ENCODE measurements at regions not wholly inside any gene's neighbourhood (a gene's known extent, or its start where the extent isn't known, plus 50 kb on each side); places are given as distances from the start of the nearest gene placed in this dataset.

DNA sequence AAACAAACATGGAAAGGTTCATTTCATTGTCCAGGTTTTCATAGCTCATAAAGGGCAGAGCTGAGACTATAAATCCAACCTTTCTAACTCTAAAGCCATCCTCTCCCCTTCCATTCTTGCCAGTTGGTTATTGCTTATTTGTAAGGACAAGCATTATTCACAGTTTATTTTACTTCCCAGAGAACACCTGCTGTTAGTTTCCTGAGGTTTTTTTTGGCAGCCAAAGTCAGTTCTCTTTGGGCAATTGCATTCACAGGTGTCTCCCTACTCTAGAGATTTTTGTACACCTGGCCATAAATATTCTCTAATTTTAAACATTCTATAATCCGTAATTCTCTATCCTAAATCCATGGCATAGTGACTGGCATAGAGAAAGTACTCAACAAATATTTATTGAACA, 87.3 kb upstream of the SPHKAP start:
- Histone ChIP-seq H4K20me1 (ENCODE audit: insufficient read depth, low read length) (no peaks in the 10 kb centered on the region), H3K9ac (ENCODE audit: low read length) (no peak overlapping the region), H3K9me2 (ENCODE audit: low read depth, low read length) (no peaks in the 10 kb centered on the region), H3K27me3 (ENCODE audit: insufficient read depth, low read length) (no peaks in the 10 kb centered on the region), H3K4me3 (ENCODE audit: low read depth, low read length, poor library complexity, severe bottlenecking) (no peak overlapping the region), H3K4me2 (ENCODE audit: low read length) (no peak overlapping the region), H3K9me3 (ENCODE audit: low read length) (no peaks in the 10 kb centered on the region), H3K36me3 (ENCODE audit: insufficient read depth, low read length) (no peaks in the 10 kb centered on the region), H3K4me1 (ENCODE audit: insufficient read depth, low read length, severe bottlenecking) (no peaks in the 10 kb centered on the region), H3F3A (ENCODE audit: insufficient read depth, low read length) (no peaks in the 10 kb centered on the region), H3K79me2 (ENCODE audit: insufficient read depth, low read length) (no peaks in the 10 kb centered on the region), H3K27ac (ENCODE audit: low read depth, low read length, poor library complexity, severe bottlenecking) (no peak overlapping the region), H2AFZ (ENCODE audit: low read length) (no peak overlapping the region)
- TF ChIP-seq EZH2 (IDR thresholded peaks at IDR 0.05; ENCODE audit: borderline replicate concordance, low read length): no peak
- TF ChIP-seq, protein P1, sequence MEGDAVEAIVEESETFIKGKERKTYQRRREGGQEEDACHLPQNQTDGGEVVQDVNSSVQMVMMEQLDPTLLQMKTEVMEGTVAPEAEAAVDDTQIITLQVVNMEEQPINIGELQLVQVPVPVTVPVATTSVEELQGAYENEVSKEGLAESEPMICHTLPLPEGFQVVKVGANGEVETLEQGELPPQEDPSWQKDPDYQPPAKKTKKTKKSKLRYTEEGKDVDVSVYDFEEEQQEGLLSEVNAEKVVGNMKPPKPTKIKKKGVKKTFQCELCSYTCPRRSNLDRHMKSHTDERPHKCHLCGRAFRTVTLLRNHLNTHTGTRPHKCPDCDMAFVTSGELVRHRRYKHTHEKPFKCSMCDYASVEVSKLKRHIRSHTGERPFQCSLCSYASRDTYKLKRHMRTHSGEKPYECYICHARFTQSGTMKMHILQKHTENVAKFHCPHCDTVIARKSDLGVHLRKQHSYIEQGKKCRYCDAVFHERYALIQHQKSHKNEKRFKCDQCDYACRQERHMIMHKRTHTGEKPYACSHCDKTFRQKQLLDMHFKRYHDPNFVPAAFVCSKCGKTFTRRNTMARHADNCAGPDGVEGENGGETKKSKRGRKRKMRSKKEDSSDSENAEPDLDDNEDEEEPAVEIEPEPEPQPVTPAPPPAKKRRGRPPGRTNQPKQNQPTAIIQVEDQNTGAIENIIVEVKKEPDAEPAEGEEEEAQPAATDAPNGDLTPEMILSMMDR (IDR thresholded peaks at IDR 0.05; ENCODE audit: low read length): no peak

DNA sequence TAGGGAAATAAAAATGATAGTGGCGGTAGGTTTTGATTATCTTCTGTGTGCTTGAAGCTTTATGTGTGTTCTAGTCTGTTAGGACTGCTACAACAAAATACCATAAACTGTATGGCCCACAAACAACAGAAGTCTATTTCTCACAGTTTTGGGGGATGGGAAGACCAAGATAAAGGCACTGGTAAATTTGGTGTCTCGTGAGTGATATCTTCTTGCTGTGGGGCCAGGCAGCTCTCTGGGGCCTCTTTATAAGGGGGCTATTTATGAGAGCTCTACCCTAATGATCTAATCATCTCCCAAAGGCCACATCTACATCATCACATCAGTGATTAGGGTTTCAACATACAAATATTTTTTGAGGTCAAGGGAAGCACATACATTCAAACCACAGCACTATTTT, 86.8 kb upstream of the SPHKAP start:
- Histone ChIP-seq H3F3A (ENCODE audit: insufficient read depth, low read length) (no peaks in the 10 kb centered on the region), H3K4me1 (ENCODE audit: insufficient read depth, low read length, severe bottlenecking) (no peaks in the 10 kb centered on the region), H3K9me3 (ENCODE audit: low read length) (no peaks in the 10 kb centered on the region), H4K20me1 (ENCODE audit: insufficient read depth, low read length) (no peaks in the 10 kb centered on the region), H3K4me3 (ENCODE audit: low read depth, low read length, poor library complexity, severe bottlenecking) (no peak overlapping the region), H3K36me3 (ENCODE audit: insufficient read depth, low read length) (no peaks in the 10 kb centered on the region), H3K27me3 (ENCODE audit: insufficient read depth, low read length) (no peaks in the 10 kb centered on the region), H3K27ac (ENCODE audit: low read depth, low read length, poor library complexity, severe bottlenecking) (no peak overlapping the region), H2AFZ (ENCODE audit: low read length) (no peak overlapping the region), H3K9ac (ENCODE audit: low read length) (no peak overlapping the region), H3K4me2 (ENCODE audit: low read length) (no peak overlapping the region), H3K9me2 (ENCODE audit: low read depth, low read length) (no peaks in the 10 kb centered on the region), H3K79me2 (ENCODE audit: insufficient read depth, low read length) (no peaks in the 10 kb centered on the region)
- TF ChIP-seq EZH2 (IDR thresholded peaks at IDR 0.05; ENCODE audit: borderline replicate concordance, low read length): no peak
- TF ChIP-seq, protein P1 (IDR thresholded peaks at IDR 0.05; ENCODE audit: low read length): no peak

DNA sequence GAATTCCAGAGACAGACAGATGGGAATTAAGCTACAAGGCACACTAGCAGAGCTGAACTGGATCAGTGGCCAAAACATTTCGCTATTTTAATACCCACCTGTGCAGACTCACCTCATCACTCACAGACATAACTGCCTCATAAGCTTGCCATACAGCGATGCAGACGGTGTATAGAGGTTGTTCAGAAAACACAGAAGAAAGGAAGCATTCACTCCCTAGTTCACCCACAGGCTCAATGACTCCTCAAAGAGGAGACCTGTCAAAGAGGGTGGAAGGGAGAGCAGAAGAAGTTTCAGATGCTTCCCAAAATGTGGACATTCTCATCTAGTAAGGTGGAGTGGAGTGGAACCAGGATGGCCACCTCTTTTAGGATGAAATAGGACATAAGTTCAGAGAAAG, 81.7 kb upstream of the SPHKAP start:
- Histone ChIP-seq H3K36me3 (ENCODE audit: insufficient read depth, low read length) (no peaks in the 10 kb centered on the region), H3K4me3 (ENCODE audit: low read depth, low read length, poor library complexity, severe bottlenecking) (no peak overlapping the region), H3K4me2 (ENCODE audit: low read length) (no peak overlapping the region), H2AFZ (ENCODE audit: low read length) (no peak overlapping the region), H3K27me3 (ENCODE audit: insufficient read depth, low read length) (no peaks in the 10 kb centered on the region), H3K9ac (ENCODE audit: low read length) (no peak overlapping the region), H3K79me2 (ENCODE audit: insufficient read depth, low read length) (no peaks in the 10 kb centered on the region), H3K27ac (ENCODE audit: low read depth, low read length, poor library complexity, severe bottlenecking) (no peak overlapping the region), H4K20me1 (ENCODE audit: insufficient read depth, low read length) (no peaks in the 10 kb centered on the region), H3K4me1 (ENCODE audit: insufficient read depth, low read length, severe bottlenecking) (no peaks in the 10 kb centered on the region), H3K9me2 (ENCODE audit: low read depth, low read length) (no peaks in the 10 kb centered on the region), H3K9me3 (ENCODE audit: low read length) (no peaks in the 10 kb centered on the region), H3F3A (ENCODE audit: insufficient read depth, low read length) (no peaks in the 10 kb centered on the region)
- TF ChIP-seq EZH2 (IDR thresholded peaks at IDR 0.05; ENCODE audit: borderline replicate concordance, low read length): no peak
- TF ChIP-seq, protein P1 (IDR thresholded peaks at IDR 0.05; ENCODE audit: low read length): no peak
